ENCODE measurements at regions not wholly inside any gene's neighbourhood (a gene's known extent, or its start where the extent isn't known, plus 50 kb on each side); places are given as distances from the start of the nearest gene placed in this dataset.
"Not testable (repeated sequence)": the region's sequence is repeated elsewhere in the genome, so short reads cannot be mapped to it uniquely, and the experiment has no call there.

- DNase-seq (ENCODE audit: low read depth) = no peak
Observed at GRCh38 chr3:110391640-110392395, 679.8 kb upstream of the NECTIN3 start.

DNA sequence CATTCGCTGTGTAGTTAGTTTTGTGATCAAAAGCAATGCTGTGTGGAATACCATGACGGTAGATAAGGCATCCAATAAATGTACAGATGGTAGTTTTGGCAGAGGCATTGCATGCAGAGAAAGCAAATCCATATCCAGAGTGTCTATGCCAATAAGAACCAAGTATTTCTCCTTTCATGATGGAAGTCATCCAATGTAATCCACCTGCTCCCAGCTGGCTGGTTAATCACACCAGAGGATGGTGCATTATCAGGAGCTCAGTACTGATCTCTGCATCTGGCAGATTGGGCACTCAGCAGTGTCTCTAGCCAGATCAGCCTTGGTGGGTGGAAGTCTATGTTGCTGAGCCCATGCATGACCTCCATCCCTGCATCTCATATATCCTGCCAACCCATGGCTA lies 677.7 kb upstream of the NECTIN3 start:
- no peak for DNase-seq (ENCODE audit: low read depth)

GRCh38 chr3:110397115-110397514 lies 674.5 kb upstream of the NECTIN3 start:
- DNase-seq (ENCODE audit: low read depth) = no peak

DNA sequence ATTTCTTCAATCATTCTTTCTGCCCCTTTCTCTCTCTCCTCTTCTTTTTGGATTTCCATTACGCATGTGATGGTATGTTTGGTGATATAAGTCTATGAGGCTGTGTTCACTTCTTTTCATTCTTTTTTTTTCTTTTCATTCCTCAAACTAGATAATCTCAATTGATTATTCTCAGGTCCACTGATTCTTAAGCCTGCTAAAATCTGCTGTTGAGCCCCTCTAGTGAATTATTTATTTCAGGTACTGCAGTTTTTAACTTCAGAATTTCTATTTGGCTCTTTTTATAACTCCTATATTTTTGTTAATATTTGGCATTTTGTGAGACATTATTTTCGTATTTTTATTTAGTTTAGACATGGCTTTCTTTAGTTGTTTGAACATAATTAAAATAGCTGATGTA lies 671.3 kb upstream of the NECTIN3 start:
- DNase-seq (ENCODE audit: low read depth) = no peak

DNA sequence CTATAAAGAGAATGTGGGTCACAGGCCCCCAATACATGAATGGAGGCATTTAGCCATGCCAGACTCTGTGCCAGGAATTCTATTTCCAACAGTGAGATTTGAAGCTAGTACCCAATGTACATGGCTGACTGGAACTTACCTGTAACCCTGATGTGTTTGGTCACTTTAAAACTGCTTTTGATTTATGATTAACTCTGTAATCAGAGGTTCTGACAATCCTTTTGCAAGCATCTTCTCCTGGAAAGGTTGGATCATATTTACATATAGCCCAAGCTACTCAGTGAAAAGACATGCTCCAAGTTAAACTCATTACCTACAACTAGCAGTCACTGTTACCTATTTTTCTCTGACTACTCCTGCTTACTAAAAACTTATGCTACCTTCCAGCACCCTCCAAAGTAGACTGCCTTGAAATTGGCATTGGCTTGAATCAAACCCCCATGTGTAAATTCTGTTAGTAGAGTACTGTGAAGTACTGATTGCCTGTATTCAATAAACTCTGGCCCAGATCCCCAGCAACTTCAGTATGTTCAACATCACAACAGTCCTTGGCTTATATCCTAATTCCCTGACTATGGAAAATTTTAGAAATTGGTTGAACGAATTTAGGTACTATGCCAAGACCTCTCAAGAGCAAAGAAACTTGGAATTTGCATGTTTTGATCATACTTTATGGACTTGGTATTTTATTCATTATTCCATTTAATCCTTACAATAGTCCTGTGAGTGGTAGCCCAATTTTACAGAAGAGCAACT lies 665.6 kb upstream of the NECTIN3 start:
- DNase-seq (ENCODE audit: low read depth) = no peak

GRCh38 chr3:110413266-110413665 lies 658.4 kb upstream of the NECTIN3 start:
- DNase-seq (ENCODE audit: low read depth) = no peak

DNA sequence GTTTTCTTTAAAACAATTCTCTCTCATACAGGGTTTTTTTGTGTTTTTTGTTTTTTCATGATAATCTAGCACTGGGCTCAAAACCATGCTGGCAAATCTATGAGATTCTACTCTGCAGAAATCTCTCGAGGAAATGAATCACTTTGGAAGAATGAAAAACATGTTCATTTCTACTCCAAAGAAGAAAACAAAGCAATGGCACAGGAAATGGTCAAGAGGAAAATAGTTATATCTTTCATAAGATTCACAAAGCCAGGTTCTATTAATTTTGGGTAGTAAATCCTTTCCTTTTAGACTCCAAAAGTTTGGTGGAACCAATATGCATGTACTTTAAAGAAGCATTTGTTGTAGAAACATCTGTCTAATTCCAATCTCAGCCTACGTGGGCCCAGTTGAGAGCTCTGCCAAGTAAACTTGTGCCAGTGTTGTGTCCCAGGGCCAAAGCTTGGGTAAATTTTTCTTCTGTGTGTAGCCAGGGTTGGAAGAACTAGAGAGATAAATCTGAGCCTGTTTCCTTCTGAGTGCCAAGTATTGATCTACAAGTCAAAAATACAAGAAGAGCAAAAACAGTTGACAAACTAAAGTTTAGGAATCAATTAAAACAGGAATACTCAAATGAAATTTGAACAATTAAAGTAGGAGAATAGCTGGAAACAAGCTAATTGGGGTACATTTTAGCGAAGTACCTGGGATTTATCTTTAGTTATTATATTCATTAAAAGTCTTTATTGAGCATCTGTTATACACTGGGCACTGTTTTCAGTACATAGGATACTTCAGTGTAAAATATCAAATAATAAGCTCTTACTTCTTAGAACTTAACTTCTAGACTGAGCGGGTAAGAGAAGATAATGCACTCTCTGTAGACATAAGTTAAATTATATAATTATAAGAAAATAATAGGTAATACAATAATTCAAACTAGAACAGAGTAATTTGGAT lies 657.5 kb upstream of the NECTIN3 start:
- peak; percentile 88 for DNase-seq (ENCODE audit: low read depth)

DNA sequence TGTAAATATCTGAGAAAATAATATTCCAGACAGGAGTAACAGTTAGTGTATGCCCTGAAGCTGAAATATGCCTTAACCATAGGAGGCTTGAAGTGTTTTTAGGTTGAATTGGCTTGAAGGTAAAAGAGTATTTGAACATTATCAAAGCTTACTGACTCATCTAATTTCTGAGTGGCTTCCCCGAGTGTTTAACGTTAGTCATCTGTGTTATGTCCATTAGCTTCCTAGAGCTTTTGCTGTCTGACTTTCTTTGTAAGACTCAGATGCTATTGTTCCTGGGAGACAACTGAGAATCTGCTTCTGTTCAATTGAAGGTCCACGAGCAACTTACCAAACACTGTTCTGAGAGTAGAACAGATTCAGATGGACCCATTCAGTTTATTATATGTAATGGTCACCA lies 656.8 kb upstream of the NECTIN3 start:
- DNase-seq (ENCODE audit: low read depth) = peak; percentile 91

GRCh38 chr3:110419096-110419495 lies 652.5 kb upstream of the NECTIN3 start:
- DNase-seq (ENCODE audit: low read depth) = no peak

DNA sequence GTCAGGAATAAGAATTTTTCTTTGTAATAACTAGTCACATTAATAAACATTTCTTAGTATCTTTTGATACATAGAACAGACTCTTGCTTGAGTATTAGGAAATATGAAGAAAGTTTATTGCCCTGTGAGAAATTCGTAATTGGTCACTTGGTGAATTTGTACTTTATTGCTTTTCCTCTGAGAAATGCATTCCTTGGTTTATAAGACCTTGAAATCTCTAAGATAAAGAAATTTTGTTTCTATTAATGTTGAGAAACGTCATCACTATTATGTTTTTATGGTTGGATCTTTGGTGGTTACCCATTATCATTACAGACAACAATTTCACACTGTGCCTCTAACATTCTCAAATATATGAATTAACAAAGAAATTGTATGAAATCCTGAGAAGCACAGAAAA lies 652.0 kb upstream of the NECTIN3 start:
- DNase-seq (ENCODE audit: low read depth) = no peak

DNA sequence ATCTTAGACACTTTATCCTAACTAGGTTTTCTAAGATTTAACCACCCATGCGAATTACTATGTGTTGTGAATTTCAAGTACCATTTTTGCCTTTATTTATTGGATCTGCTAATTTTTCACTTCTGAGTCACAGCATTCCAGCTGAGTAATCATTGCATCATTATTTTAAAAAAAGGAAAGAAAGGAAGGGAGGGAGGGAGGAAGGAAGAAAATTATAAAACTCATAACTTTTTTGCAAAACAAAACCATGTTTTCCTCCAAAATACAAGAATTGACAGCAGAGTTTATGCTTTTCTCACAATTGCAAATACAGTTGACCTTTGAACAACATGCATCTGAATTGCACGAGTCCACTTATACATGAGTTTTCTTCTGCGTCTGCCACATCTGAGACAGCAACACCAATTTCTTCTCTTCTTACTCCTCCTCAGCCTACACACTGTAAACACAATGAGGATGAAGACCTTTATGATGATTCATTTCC lies 651.4 kb upstream of the NECTIN3 start:
- peak; percentile 91 for DNase-seq (ENCODE audit: low read depth)

GRCh38 chr3:110423276-110423675 lies 648.3 kb upstream of the NECTIN3 start:
- no peak for DNase-seq (ENCODE audit: low read depth)

GRCh38 chr3:110430146-110430545 lies 641.5 kb upstream of the NECTIN3 start:
- no peak for DNase-seq (ENCODE audit: low read depth)

DNA sequence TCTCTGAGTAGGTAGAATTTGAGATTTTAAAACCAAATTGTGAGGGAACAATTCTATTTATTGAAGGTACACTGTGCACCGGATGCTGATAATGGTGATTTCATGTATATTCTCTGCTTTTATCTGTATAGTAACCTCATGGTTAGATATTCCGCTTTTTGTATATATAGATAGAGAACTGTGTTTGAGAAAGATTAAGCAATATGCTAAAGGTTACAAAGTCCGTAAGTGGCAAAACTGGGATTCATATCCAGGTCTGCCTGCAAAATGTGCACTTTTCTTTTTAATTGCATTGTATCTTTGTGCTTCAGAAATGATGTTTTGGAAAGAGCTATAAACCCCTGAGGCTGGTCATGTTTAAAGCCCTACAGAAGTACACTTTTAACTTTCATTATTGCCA lies 635.4 kb upstream of the NECTIN3 start:
- no peak for DNase-seq (ENCODE audit: low read depth)

DNA sequence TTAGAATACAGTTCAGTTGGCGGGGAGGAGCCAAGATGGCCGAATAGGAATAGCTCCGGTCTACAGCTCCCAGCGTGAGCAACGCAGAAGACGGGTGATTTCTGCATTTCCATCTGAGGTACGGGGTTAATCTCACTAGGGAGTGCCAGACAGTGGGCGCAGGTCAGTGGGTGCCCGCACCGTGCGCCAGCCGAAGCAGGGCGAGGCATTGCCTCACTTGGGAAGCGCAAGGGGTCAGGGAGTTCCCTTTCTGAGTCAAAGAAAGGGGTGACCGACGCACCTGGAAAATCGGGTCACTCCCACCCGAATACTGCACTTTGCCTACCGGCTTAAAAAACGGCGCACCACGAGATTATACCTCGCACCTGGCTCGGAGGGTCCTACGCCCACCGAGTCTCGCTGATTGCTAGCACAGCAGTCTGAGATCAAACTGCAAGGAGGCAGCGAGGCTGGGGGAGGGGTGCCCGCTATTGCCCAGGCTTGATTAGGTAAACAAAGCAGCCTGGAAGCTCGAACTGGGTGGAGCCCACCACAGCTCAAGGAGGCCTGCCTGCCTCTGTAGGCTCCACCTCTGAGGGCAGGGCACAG lies 631.5 kb upstream of the NECTIN3 start:
- DNase-seq (ENCODE audit: low read depth) = not testable (repeated sequence)

- no peak for DNase-seq (ENCODE audit: low read depth)
Observed at GRCh38 chr3:110454066-110454465, 617.5 kb upstream of the NECTIN3 start.

- DNase-seq (ENCODE audit: low read depth) = no peak
Observed at GRCh38 chr3:110456001-110456400, 615.6 kb upstream of the NECTIN3 start.

GRCh38 chr3:110456438-110457138 lies 615.0 kb upstream of the NECTIN3 start:
- DNase-seq (ENCODE audit: low read depth) = no peak

- DNase-seq (ENCODE audit: low read depth) = no peak
Observed at GRCh38 chr3:110457508-110457907, 614.1 kb upstream of the NECTIN3 start.

- DNase-seq (ENCODE audit: low read depth) = no peak
Observed at GRCh38 chr3:110459021-110459420, 612.6 kb upstream of the NECTIN3 start.

GRCh38 chr3:110470310-110470709 lies 601.3 kb upstream of the NECTIN3 start:
- DNase-seq (ENCODE audit: low read depth) = no peak
